ENCODE measurements at regions not wholly inside any gene's neighbourhood (a gene's known extent, or its start where the extent isn't known, plus 50 kb on each side); places are given as distances from the start of the nearest gene placed in this dataset.

DNA sequence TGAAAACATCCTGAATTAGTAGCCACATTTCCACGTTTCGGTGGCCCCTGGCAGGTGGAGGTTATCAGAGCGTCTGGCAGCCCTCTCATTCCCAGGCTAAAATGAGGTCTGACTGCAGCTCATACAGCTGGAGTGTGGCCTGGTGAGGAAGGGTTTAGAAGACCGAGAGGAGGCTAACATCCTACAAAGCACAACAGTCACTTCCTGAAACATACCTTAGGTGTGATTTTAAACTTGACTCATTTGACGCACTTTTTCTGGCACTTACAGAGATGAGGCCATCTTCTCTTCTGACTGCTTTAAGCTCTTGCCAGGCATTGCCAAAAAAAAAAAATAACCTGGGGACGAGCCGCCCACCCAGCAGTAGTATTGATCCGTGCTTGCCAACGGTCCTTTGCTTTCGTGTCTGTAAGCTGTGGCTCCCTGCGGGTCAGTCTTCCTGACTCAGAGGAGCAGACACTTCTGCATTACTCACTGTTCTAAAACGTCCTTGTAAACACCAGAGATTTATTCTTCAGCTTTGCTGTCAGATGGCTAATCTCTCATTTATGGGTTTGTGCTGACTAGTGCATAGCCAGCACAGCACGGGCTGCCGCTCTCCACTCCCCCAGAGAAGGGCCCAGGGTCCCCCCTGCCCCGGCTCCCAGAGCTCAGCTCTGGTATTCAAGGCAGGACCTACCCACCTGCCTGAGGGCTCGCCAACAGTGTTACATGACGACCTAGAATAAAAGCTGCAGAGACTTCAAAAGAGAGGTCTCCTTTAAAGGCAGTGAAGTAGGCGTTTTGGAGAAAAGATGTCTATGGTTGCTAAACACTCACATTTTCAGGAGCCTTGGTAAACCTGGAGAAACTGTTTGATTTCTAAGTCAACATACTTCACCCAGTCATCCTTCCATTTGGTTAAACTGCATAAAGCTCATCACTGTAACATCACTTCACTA lies 78.5 kb upstream of the FRMD1 start:
- no peak for TF ChIP-seq ZFX (IDR thresholded peaks at IDR 0.05; ENCODE audit: borderline replicate concordance)
- TF ChIP-seq, protein P1, sequence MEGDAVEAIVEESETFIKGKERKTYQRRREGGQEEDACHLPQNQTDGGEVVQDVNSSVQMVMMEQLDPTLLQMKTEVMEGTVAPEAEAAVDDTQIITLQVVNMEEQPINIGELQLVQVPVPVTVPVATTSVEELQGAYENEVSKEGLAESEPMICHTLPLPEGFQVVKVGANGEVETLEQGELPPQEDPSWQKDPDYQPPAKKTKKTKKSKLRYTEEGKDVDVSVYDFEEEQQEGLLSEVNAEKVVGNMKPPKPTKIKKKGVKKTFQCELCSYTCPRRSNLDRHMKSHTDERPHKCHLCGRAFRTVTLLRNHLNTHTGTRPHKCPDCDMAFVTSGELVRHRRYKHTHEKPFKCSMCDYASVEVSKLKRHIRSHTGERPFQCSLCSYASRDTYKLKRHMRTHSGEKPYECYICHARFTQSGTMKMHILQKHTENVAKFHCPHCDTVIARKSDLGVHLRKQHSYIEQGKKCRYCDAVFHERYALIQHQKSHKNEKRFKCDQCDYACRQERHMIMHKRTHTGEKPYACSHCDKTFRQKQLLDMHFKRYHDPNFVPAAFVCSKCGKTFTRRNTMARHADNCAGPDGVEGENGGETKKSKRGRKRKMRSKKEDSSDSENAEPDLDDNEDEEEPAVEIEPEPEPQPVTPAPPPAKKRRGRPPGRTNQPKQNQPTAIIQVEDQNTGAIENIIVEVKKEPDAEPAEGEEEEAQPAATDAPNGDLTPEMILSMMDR (IDR thresholded peaks at IDR 0.05) = no peak
- no peak overlapping the region for H3K27ac ChIP-seq

DNA sequence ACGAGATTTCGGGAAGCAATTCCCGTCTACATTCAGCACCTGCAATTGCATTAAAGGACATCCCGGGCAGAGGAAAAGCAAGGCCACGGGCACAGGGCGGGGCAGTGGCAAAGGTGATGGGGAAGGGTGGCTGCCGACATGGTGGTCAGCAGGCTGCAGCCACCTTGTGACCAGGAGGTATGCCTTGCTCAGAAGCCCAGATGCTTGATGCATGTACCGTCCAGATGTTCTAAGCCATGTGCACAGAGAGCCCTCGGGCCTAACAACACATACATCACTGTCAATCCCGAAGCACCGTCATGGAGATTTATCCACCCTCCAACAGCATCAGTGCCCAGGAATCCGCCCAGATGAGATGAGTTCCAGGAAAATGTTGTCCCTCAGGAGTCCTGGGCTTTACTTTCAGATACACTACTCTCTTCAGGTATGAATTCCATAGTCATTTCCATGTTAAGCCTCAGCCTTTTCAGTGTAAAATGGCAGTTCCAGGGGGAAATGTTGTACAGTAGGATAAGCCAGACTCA lies 77.8 kb upstream of the FRMD1 start:
- no peak overlapping the region for H3K27ac ChIP-seq
- TF ChIP-seq, protein P1 (IDR thresholded peaks at IDR 0.05) = no peak
- TF ChIP-seq ZFX (IDR thresholded peaks at IDR 0.05; ENCODE audit: borderline replicate concordance) = no peak

- H3K27ac ChIP-seq = no peak overlapping the region
- TF ChIP-seq ZFX (IDR thresholded peaks at IDR 0.05; ENCODE audit: borderline replicate concordance) = no peak
- TF ChIP-seq, protein P1 (IDR thresholded peaks at IDR 0.05) = no peak
Observed at GRCh38 chr6:168155821-168156741, 77.1 kb upstream of the FRMD1 start.

DNA sequence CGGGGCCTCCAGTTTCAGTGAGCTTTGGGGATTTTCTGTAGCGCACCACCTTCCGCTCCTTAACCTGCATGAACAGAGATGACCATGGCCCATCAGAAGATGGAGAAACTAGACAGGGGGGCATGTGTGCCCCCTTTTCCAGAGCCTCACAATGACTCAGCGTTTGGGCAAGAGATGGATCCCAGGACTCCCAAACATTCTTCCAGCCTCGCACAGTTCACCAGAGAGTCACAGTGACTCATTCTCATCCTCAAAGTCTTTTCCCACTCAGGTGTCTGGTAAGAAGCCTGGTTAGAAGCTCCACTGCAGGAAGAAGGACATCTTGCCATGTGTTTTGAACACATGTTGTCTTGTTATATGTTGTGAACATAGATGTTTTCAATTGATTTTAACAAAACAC lies 76.2 kb upstream of the FRMD1 start:
- no peak overlapping the region for H3K27ac ChIP-seq
- no peak for TF ChIP-seq ZFX (IDR thresholded peaks at IDR 0.05; ENCODE audit: borderline replicate concordance)
- TF ChIP-seq, protein P1 (IDR thresholded peaks at IDR 0.05) = no peak

DNA sequence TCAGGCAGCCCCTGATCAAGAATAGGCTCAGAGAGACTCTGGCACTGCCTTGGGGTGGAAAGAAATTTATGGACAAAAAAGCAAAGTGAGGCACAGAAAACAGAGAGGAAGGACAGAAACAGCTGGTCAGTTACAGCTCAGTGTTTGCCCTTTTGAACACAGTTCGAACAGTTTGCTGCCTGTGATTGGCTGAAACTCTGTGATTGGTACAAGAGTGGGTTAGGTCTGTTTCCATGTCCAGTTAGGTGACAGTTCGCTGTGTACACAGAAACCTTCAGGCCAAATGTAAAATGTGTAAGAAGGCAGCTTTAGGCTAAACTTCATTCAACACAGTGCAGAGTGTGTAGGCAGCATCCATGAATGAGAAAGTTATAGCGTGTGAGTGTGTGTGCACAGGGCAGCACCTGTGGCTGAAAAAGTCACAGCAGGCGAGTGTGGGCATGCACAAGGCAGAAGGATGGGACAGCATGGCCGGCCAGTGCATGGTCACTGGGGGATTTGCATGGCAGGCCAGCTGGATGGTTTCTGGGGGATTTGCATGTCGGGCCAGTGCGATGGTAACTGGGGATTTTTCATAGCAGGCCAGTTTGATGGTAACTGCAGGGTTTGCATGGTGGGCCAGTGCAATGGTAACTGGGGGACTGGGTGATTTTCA lies 75.4 kb upstream of the FRMD1 start:
- H3K27ac ChIP-seq = no peak overlapping the region
- TF ChIP-seq ZFX (IDR thresholded peaks at IDR 0.05; ENCODE audit: borderline replicate concordance) = no peak
- TF ChIP-seq, protein P1 (IDR thresholded peaks at IDR 0.05) = no peak

DNA sequence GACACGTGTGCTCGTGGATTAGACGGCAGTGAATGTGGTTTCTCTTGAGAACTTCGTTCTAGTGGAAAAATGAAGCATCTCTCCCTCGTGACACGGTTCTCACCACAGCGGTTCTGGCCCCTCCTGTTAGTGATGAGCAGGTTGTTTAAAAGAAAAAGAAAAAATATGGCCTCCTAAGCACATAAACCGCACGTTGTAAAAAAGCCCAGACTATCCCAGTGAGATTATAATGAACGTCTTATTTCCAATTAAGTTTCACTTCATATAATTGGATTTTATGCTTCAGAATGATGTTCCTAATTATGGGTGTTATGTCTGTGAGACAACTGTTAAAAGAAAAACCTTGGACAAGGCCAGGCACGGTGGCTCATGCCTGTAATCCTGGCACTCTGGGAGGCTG lies 74.5 kb upstream of the FRMD1 start:
- TF ChIP-seq, protein P1 (IDR thresholded peaks at IDR 0.05) = no peak
- no peak for TF ChIP-seq ZFX (IDR thresholded peaks at IDR 0.05; ENCODE audit: borderline replicate concordance)
- H3K27ac ChIP-seq = no peak overlapping the region
